ENCODE measurements at regions not wholly inside any gene's neighbourhood (a gene's known extent, or its start where the extent isn't known, plus 50 kb on each side); places are given as distances from the start of the nearest gene placed in this dataset.

DNA sequence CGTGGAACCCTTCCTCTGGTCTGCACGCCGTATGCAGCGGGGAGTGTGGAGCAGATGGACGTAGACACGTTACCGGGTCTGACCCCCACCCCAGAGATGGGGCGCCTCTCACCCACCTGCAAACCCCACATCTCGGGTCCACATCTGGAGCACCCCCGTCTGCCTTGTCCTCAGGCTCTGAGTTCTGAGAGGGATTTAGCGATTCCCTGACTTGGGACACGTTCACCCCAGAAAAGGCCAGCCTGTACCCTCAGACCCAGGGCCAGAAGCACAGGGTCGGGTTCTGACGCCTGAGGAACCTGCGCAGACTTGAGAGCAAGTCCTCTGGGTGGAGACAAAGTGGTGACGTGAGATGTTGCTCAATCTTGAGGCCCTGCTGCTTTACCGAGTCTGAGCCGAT is 1138.5 kb downstream of the BRD1 start:
- no peaks in the 10 kb centered on the region for H3K4me1 ChIP-seq (ENCODE audit: insufficient read depth, poor library complexity, severe bottlenecking)
- no peak for ATAC-seq (ENCODE audit: low read depth)
- H3K27me3 ChIP-seq (ENCODE audit: insufficient read depth, poor library complexity, severe bottlenecking) = no peaks in the 10 kb centered on the region
- H3K9me3 ChIP-seq (ENCODE audit: severe bottlenecking) = peaks cover 1% of the 10 kb centered on the region
- TF ChIP-seq, protein P1, sequence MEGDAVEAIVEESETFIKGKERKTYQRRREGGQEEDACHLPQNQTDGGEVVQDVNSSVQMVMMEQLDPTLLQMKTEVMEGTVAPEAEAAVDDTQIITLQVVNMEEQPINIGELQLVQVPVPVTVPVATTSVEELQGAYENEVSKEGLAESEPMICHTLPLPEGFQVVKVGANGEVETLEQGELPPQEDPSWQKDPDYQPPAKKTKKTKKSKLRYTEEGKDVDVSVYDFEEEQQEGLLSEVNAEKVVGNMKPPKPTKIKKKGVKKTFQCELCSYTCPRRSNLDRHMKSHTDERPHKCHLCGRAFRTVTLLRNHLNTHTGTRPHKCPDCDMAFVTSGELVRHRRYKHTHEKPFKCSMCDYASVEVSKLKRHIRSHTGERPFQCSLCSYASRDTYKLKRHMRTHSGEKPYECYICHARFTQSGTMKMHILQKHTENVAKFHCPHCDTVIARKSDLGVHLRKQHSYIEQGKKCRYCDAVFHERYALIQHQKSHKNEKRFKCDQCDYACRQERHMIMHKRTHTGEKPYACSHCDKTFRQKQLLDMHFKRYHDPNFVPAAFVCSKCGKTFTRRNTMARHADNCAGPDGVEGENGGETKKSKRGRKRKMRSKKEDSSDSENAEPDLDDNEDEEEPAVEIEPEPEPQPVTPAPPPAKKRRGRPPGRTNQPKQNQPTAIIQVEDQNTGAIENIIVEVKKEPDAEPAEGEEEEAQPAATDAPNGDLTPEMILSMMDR (IDR thresholded peaks at IDR 0.05; ENCODE audit: poor library complexity, severe bottlenecking) = no peak
- H3K27ac ChIP-seq (ENCODE audit: poor library complexity, severe bottlenecking) = no peak overlapping the region
- H3K36me3 ChIP-seq (ENCODE audit: low read depth) = no peaks in the 10 kb centered on the region
- no peak overlapping the region for H3K4me3 ChIP-seq (ENCODE audit: severe bottlenecking)
- no peak for DNase-seq (ENCODE audit: low spot score)

DNA sequence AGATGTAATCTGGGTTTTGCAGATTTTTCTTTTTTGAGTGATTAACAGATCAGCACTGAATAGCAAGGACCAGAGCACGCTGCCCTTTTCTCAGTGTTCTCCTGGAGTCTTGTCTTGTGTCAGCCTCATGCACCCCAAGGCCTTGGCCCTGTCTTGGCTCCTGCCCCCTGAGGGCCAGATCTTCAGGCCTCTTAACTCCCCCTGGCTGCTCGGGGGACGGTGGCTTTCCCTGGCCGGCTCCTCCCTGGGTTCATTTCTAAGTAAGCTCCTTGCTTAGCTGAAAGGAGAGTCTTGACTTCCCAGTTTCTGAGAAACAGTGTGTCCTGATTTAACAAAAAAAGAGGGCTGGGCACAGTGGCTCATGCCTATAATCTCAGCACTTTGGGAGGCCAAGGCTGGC is 1139.3 kb downstream of the BRD1 start:
- no peaks in the 10 kb centered on the region for H3K27me3 ChIP-seq (ENCODE audit: insufficient read depth, poor library complexity, severe bottlenecking)
- TF ChIP-seq, protein P1 (IDR thresholded peaks at IDR 0.05; ENCODE audit: poor library complexity, severe bottlenecking) = no peak
- no peak overlapping the region for H3K27ac ChIP-seq (ENCODE audit: poor library complexity, severe bottlenecking)
- no peaks in the 10 kb centered on the region for H3K4me1 ChIP-seq (ENCODE audit: insufficient read depth, poor library complexity, severe bottlenecking)
- DNase-seq (ENCODE audit: low spot score) = no peak
- H3K9me3 ChIP-seq (ENCODE audit: severe bottlenecking) = peaks cover 1% of the 10 kb centered on the region
- no peaks in the 10 kb centered on the region for H3K36me3 ChIP-seq (ENCODE audit: low read depth)
- ATAC-seq (ENCODE audit: low read depth) = no peak
- no peak overlapping the region for H3K4me3 ChIP-seq (ENCODE audit: severe bottlenecking)

DNA sequence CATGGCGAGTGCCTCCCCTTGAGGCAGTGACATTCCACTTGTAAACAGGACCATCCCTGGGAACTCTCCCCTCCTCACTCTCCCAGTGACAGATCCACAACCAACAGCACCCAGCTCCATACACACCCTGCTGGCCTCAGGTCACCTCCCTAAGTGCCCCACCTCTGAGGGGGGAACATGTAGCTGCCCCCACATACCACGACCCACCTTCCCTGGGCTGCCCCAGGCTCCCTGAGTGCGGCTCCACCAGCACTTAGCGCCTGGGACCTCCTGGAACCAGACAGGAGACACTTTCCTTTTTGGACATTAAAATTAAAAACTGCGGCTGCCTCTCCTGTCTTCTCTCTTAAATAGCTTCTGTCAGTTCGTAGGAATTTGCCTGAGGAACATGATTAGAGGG is 1140.1 kb downstream of the BRD1 start:
- no peak overlapping the region for H3K27ac ChIP-seq (ENCODE audit: poor library complexity, severe bottlenecking)
- H3K9me3 ChIP-seq (ENCODE audit: severe bottlenecking) = peaks cover 1% of the 10 kb centered on the region
- no peaks in the 10 kb centered on the region for H3K4me1 ChIP-seq (ENCODE audit: insufficient read depth, poor library complexity, severe bottlenecking)
- H3K36me3 ChIP-seq (ENCODE audit: low read depth) = no peaks in the 10 kb centered on the region
- H3K27me3 ChIP-seq (ENCODE audit: insufficient read depth, poor library complexity, severe bottlenecking) = no peaks in the 10 kb centered on the region
- ATAC-seq (ENCODE audit: low read depth) (no peak), DNase-seq (ENCODE audit: low spot score) (no peak)
- H3K4me3 ChIP-seq (ENCODE audit: severe bottlenecking) = no peak overlapping the region
- TF ChIP-seq, protein P1 (IDR thresholded peaks at IDR 0.05; ENCODE audit: poor library complexity, severe bottlenecking) = no peak

DNA sequence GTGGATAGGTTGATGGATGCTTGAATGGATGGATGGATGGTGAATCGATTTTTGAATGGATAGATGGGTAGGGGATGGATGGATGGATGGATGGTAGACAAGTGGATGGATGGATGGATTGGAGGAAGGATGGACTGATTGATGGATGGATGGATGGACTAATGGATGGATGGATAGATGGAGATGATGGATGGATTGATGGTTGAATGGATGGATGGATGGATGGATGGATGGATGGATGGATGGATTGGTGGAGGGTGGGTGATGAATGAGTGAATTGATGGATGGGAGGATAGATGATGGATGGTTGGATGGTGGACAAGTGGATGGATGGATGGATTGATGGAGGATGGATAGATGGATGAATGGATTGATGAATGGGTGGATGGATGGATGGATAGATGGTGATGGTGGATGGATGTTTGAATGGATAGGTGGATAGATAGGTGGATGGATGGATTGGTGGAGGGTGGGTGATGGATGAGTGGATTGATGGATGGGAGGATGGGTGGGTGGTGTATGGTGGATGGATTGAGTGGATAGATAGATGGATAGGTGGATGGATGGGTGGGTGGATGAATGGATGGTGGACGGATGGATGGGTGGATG is 1140.9 kb downstream of the BRD1 start:
- H3K27ac ChIP-seq (ENCODE audit: poor library complexity, severe bottlenecking) = no peak overlapping the region
- no peaks in the 10 kb centered on the region for H3K36me3 ChIP-seq (ENCODE audit: low read depth)
- DNase-seq (ENCODE audit: low spot score) (no peak), ATAC-seq (ENCODE audit: low read depth) (no peak)
- H3K4me3 ChIP-seq (ENCODE audit: severe bottlenecking) = no peak overlapping the region
- H3K9me3 ChIP-seq (ENCODE audit: severe bottlenecking) = peaks cover 1% of the 10 kb centered on the region
- H3K4me1 ChIP-seq (ENCODE audit: insufficient read depth, poor library complexity, severe bottlenecking) = no peaks in the 10 kb centered on the region
- TF ChIP-seq, protein P1 (IDR thresholded peaks at IDR 0.05; ENCODE audit: poor library complexity, severe bottlenecking) = no peak
- H3K27me3 ChIP-seq (ENCODE audit: insufficient read depth, poor library complexity, severe bottlenecking) = no peaks in the 10 kb centered on the region

DNA sequence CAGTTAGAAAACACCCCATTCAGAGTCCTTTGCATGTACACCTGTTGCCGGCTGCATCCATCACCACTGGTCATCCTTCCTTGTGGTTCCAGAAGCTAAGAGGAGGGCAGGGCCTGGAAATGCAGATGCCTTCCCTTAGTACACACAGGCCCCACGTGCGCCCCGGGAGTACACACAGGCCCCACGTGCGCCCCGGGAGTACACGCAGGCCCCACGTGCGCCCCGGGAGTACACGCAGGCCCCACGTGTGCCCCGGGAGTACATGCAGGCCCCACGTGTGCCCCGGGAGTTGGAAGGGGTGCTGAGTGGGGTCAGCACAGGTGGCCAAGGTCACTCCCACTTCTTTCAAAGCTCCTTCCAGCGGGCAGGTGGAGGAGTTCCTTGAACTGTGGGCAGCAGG is 1141.9 kb downstream of the BRD1 start:
- TF ChIP-seq, protein P1 (IDR thresholded peaks at IDR 0.05; ENCODE audit: poor library complexity, severe bottlenecking) = no peak
- H3K9me3 ChIP-seq (ENCODE audit: severe bottlenecking) = no peaks in the 10 kb centered on the region
- ATAC-seq (ENCODE audit: low read depth) (no peak), DNase-seq (ENCODE audit: low spot score) (no peak)
- no peaks in the 10 kb centered on the region for H3K4me1 ChIP-seq (ENCODE audit: insufficient read depth, poor library complexity, severe bottlenecking)
- no peaks in the 10 kb centered on the region for H3K36me3 ChIP-seq (ENCODE audit: low read depth)
- no peak overlapping the region for H3K27ac ChIP-seq (ENCODE audit: poor library complexity, severe bottlenecking)
- H3K4me3 ChIP-seq (ENCODE audit: severe bottlenecking) = no peak overlapping the region
- H3K27me3 ChIP-seq (ENCODE audit: insufficient read depth, poor library complexity, severe bottlenecking) = no peaks in the 10 kb centered on the region
